ENCODE measurements at regions not wholly inside any gene's neighbourhood (a gene's known extent, or its start where the extent isn't known, plus 50 kb on each side); places are given as distances from the start of the nearest gene placed in this dataset.

DNA sequence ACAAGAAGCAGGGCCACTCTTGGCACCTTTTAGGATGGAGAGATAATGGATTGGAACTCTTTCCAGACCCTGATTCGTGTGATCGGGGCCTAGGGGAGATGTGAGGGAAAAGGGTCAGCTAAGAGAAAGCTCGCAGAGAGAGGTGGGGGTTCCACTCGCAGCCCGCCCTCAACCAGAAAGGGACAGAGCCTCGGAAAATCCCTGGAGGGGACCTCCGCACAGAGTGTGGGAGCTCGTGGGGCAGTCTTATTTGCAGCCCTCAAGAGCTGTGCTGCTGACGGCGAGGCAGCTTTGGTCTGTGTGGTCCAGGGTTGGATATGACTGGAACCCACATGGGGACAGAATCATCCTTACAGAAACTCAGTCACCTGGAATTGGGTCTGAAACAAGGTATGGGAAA, 184.3 kb upstream of the PMEPA1 start:
- TF ChIP-seq, protein P1, sequence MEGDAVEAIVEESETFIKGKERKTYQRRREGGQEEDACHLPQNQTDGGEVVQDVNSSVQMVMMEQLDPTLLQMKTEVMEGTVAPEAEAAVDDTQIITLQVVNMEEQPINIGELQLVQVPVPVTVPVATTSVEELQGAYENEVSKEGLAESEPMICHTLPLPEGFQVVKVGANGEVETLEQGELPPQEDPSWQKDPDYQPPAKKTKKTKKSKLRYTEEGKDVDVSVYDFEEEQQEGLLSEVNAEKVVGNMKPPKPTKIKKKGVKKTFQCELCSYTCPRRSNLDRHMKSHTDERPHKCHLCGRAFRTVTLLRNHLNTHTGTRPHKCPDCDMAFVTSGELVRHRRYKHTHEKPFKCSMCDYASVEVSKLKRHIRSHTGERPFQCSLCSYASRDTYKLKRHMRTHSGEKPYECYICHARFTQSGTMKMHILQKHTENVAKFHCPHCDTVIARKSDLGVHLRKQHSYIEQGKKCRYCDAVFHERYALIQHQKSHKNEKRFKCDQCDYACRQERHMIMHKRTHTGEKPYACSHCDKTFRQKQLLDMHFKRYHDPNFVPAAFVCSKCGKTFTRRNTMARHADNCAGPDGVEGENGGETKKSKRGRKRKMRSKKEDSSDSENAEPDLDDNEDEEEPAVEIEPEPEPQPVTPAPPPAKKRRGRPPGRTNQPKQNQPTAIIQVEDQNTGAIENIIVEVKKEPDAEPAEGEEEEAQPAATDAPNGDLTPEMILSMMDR (IDR thresholded peaks at IDR 0.05; ENCODE audit: insufficient read depth, low read length, poor library complexity, severe bottlenecking): no peak
- no peak for TF ChIP-seq EZH2phosphoT487 (conservative IDR thresholded peaks at IDR 0.05; ENCODE audit: low read length)
